Fibroblast of the aortic adventitia (primary cell): ENCODE measurements at regions not wholly inside any gene's neighbourhood (a gene's known extent, or its start where the extent isn't known, plus 50 kb on each side); places are given as distances from the start of the nearest gene placed in this dataset.
A peak's percentile ranks its signal among the peaks of the same experiment; 100 is the strongest.

Experiments used
- DNase-seq: peaks from one replicate; pipeline ENCODE4 v3.0.0-alpha.2; 2010; ENCODE audit warnings: low read depth
- H3K4me3 ChIP-seq: 2 replicates; pipeline ENCODE4 v1.5.1; 2011; ENCODE audit warnings: low read depth, mild to moderate bottlenecking, control low read depth, low read length, moderate library complexity
- CTCF ChIP-seq: IDR thresholded peaks from 2 replicates; pipeline ENCODE4 v1.5.1; 2011; ENCODE audit warnings: mild to moderate bottlenecking, low read length, control low read depth, inconsistent platforms; ENCODE audit not compliant: insufficient read depth

GRCh38 chr5:54760182-54760935, 225.0 kb downstream of the ESM1 start:
- DNase-seq: no peak
- no peak for TF ChIP-seq CTCF
- H3K4me3 ChIP-seq: no peak overlapping the region

- no peak for TF ChIP-seq CTCF
- no peak overlapping the region for H3K4me3 ChIP-seq
- peak; percentile 92 for DNase-seq
These were observed 227.4 kb downstream of the ESM1 start for GRCh38 chr5:54758038-54758437.

GRCh38 chr5:54757541-54757940, 227.9 kb downstream of the ESM1 start:
- no peak overlapping the region for H3K4me3 ChIP-seq
- no peak for TF ChIP-seq CTCF
- DNase-seq: no peak

GRCh38 chr5:54756796-54757402, 228.5 kb downstream of the ESM1 start:
- no peak overlapping the region for H3K4me3 ChIP-seq
- no peak for TF ChIP-seq CTCF
- peak; percentile 47 for DNase-seq

- TF ChIP-seq CTCF: no peak
- DNase-seq: no peak
- H3K4me3 ChIP-seq: no peak overlapping the region
These were observed 229.1 kb downstream of the ESM1 start for GRCh38 chr5:54756301-54756700.

GRCh38 chr5:54754878-54755277, 230.5 kb downstream of the ESM1 start:
- no peak for TF ChIP-seq CTCF
- DNase-seq: no peak
- H3K4me3 ChIP-seq: no peak overlapping the region
